Endothelial cell of umbilical vein (primary cell): ENCODE measurements at regions not wholly inside any gene's neighbourhood (a gene's known extent, or its start where the extent isn't known, plus 50 kb on each side); places are given as distances from the start of the nearest gene placed in this dataset.

Experiments
- BruUV-seq: library from RNA; stranded (reverse); fragments of 400-500 nt; replicated peaks from 2 replicates; lab custom pipeline; 2021; lab: Mats Ljungman, UMichigan
- CTCF ChIA-PET: fragments of 300-600, 350-600 bp; sonication (Branson Sonifier 250); formaldehyde crosslinking; loops from one replicate; lab custom pipeline; 2021; ENCODE audit warnings: antibody characterized with exemption, inconsistent platforms; lab: Charles Lee
- POLR2A ChIA-PET: fragments of 300-600, 350-600 bp; sonication (Branson Sonifier 250); formaldehyde crosslinking; loops from one replicate; lab custom pipeline; 2021; ENCODE audit warnings: antibody characterized with exemption, inconsistent platforms; lab: Charles Lee
- DNase-seq: peaks from one replicate; pipeline ENCODE4 v3.0.0-alpha.2; 2011; ENCODE audit warnings: low read depth, low spot score
- FAIRE-seq: peaks from 2 replicates; lab custom pipeline; 2011; peaks lifted over from hg19 to GRCh38; lab: Jason Lieb, UNC
- H2AFZ ChIP-seq: 2 replicates; pipeline ENCODE4 v1.6.0; 2012; ENCODE audit warnings: low read depth, low read length, control low read depth, inconsistent platforms
- H3K27ac ChIP-seq: 2 replicates; pipeline ENCODE4 v1.5.1; 2011; ENCODE audit warnings: low read depth, mild to moderate bottlenecking, control low read depth, low read length, moderate library complexity; ENCODE audit not compliant: insufficient read depth
- H3K27me3 ChIP-seq, 2 experiments: 2 replicates each; pipeline versions ENCODE4 v1.6.0 to v1.6.1; 2011; ENCODE audit warnings: low read length in 2 of 2, mixed read lengths in 1 of 2; ENCODE audit not compliant: control insufficient read depth in 2 of 2, insufficient read depth in 2 of 2
- H3K36me3 ChIP-seq, 2 experiments: 2 replicates in 1 of 2; 3 replicates in 1 of 2; pipeline ENCODE4 v1.5.1; 2011; ENCODE audit warnings: low read length in 2 of 2, mild to moderate bottlenecking in 1 of 2, moderate library complexity in 1 of 2; ENCODE audit not compliant: control insufficient read depth in 2 of 2, insufficient read depth in 2 of 2; ENCODE audit errors: extremely low read depth in 1 of 2
- H3K4me1 ChIP-seq: 3 replicates; pipeline ENCODE4 v1.5.1; 2011; ENCODE audit warnings: mild to moderate bottlenecking, low read length; ENCODE audit not compliant: control insufficient read depth, insufficient read depth; ENCODE audit errors: extremely low read depth
- H3K4me2 ChIP-seq: 2 replicates; pipeline ENCODE4 v1.6.1; 2011; ENCODE audit warnings: low read length, control low read depth, mixed read lengths; ENCODE audit not compliant: insufficient read depth
- H3K4me3 ChIP-seq, 3 experiments: fragments of 200-600 bp in 1 of 3; sonication (generic), shearing (Covaris generic) in 1 of 3; replicated peaks in 1 of 3; 2 replicates each; pipeline ENCODE4 v1.5.1; 2011 to 2016; ENCODE audit warnings: control low read depth in 3 of 3, low read length in 3 of 3, mild to moderate bottlenecking in 2 of 3, inconsistent platforms in 1 of 3, low read depth in 1 of 3, moderate library complexity in 1 of 3; ENCODE audit not compliant: insufficient read depth in 1 of 3
- H3K79me2 ChIP-seq: 2 replicates; pipeline ENCODE4 v1.6.0; 2012; ENCODE audit warnings: low read length, inconsistent platforms; ENCODE audit not compliant: control insufficient read depth, insufficient read depth
- H3K9ac ChIP-seq: replicated peaks from 2 replicates; pipeline ENCODE3; 2011; ENCODE audit warnings: low read length, control low read depth; ENCODE audit not compliant: insufficient read depth; ENCODE audit errors: extremely low read depth
- H3K9me1 ChIP-seq: replicated peaks from 3 replicates; pipeline ENCODE4 v1.6.0; 2011; ENCODE audit warnings: mild to moderate bottlenecking, low read length; ENCODE audit not compliant: control insufficient read depth, insufficient read depth; ENCODE audit errors: extremely low read depth
- H3K9me3 ChIP-seq: replicated peaks from 2 replicates; pipeline ENCODE4 v1.5.1; 2012; ENCODE audit warnings: low read length, inconsistent platforms; ENCODE audit not compliant: control insufficient read depth, insufficient read depth
- H4K20me1 ChIP-seq: replicated peaks from 2 replicates; pipeline ENCODE3; 2011; ENCODE audit warnings: mild to moderate bottlenecking, low read length; ENCODE audit not compliant: control insufficient read depth, insufficient read depth; ENCODE audit errors: extremely low read depth
- EZH2 ChIP-seq: IDR thresholded peaks from 2 replicates; pipeline ENCODE4 v1.6.1; 2012; ENCODE audit warnings: borderline replicate concordance, low read depth, mild to moderate bottlenecking, moderate library complexity, low read length, inconsistent platforms; ENCODE audit not compliant: severe bottlenecking
- FOS ChIP-seq: IDR thresholded peaks from 2 replicates; pipeline ENCODE4 v1.6.1; 2011; ENCODE audit warnings: mild to moderate bottlenecking, low read length, moderate library complexity, borderline replicate concordance; ENCODE audit not compliant: insufficient read depth
- GATA2 ChIP-seq: IDR thresholded peaks from 2 replicates; pipeline ENCODE4 v1.7.0; 2011; ENCODE audit warnings: low read depth, mild to moderate bottlenecking, moderate library complexity, mixed read lengths, low read length; ENCODE audit not compliant: insufficient read length, insufficient read depth
- JUN ChIP-seq: IDR thresholded peaks from 2 replicates; pipeline ENCODE4 v1.6.1; 2011; ENCODE audit warnings: borderline replicate concordance, low read depth; ENCODE audit not compliant: insufficient read length, insufficient read depth
- MYC ChIP-seq: IDR thresholded peaks from one replicate; pipeline ENCODE4 v1.6.1; 2011; ENCODE audit warnings: mild to moderate bottlenecking, low read depth, low read length
- POLR2A ChIP-seq: IDR thresholded peaks from 2 replicates; pipeline ENCODE4 v1.6.1; 2012; ENCODE audit warnings: low read depth, mild to moderate bottlenecking, control low read depth, low read length
- POLR2AphosphoS5 ChIP-seq: IDR thresholded peaks from 2 replicates; pipeline ENCODE4 v1.6.1; 2012; ENCODE audit warnings: low read depth, mild to moderate bottlenecking, control low read depth, low read length, moderate library complexity; ENCODE audit not compliant: insufficient read depth
- dilution Hi-C: fragments of 300-500 bp; cut with MboI; formaldehyde crosslinking; loops from one replicate; pipeline ENCODE4 v1.15.0; 2019; ENCODE audit warnings: low sequenced_read_pairs; ENCODE audit not compliant: extremely low pct_ligation_motif_present
- intact Hi-C: fragments of 100-400 bp; cut with micrococcal nuclease; formaldehyde crosslinking; loops from one replicate; pipeline ENCODE4 v1.10.0; 2022
- TF ChIP-seq, protein P1 (sequence below), 2 donors: IDR thresholded peaks; 1 replicate in 1 of 2; 2 replicates in 1 of 2; pipeline ENCODE4 v1.5.1; 2011; ENCODE audit warnings: low read length in 2 of 2, mild to moderate bottlenecking in 2 of 2, moderate library complexity in 2 of 2, control low read depth in 1 of 2, inconsistent platforms in 1 of 2, low read depth in 1 of 2; ENCODE audit not compliant: insufficient read depth in 1 of 2; ENCODE audit errors: extremely low read depth in 1 of 2
- TF ChIP-seq, protein P2 (sequence below): IDR thresholded peaks from 2 replicates; pipeline ENCODE4 v1.6.1; 2011; ENCODE audit not compliant: insufficient read depth, insufficient read length

DNA sequence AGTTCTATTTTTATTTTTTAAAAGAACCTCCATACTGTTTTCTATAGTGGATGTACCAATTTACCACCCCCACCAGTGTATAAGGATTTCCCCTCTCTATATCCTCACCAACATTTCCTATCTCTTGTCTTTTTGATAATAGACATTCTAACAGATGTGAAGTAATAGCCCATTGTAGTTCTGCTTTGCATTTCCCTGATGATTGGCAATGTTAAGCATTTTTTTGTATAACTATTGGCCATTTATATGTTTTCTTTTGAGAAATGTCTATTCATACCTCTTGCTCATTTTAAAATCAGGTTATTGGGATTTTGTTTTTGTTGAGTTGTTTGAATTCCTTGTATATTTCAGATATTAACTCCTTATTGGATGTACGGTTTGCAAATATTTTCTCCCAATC is 251.1 kb upstream of the HTR2C start:
- no peaks in the 10 kb centered on the region for H3K79me2 ChIP-seq
- H3K4me2 ChIP-seq = no peak overlapping the region
- no TSS peak for BruUV-seq
- ChIA-PET POLR2A (no interaction called here), CTCF (no interaction called here)
- no peaks in the 10 kb centered on the region for H3K9me1 ChIP-seq
- H3K9me3 ChIP-seq = no peaks in the 10 kb centered on the region
- dilution Hi-C loops = no loop called here
- FAIRE-seq (no peak), DNase-seq (no peak)
- intact Hi-C loops = no loop called here
- H3K27me3 ChIP-seq = no peaks in the 10 kb centered on the region
- H2AFZ ChIP-seq = no peak overlapping the region
- no peaks in the 10 kb centered on the region for H3K36me3 ChIP-seq
- no peaks in the 10 kb centered on the region for H4K20me1 ChIP-seq
- no peak for TF ChIP-seq EZH2
- no peak for TF ChIP-seq FOS
- TF ChIP-seq JUN = no peak
- TF ChIP-seq GATA2 = no peak
- TF ChIP-seq POLR2AphosphoS5 = no peak
- TF ChIP-seq, protein P1, sequence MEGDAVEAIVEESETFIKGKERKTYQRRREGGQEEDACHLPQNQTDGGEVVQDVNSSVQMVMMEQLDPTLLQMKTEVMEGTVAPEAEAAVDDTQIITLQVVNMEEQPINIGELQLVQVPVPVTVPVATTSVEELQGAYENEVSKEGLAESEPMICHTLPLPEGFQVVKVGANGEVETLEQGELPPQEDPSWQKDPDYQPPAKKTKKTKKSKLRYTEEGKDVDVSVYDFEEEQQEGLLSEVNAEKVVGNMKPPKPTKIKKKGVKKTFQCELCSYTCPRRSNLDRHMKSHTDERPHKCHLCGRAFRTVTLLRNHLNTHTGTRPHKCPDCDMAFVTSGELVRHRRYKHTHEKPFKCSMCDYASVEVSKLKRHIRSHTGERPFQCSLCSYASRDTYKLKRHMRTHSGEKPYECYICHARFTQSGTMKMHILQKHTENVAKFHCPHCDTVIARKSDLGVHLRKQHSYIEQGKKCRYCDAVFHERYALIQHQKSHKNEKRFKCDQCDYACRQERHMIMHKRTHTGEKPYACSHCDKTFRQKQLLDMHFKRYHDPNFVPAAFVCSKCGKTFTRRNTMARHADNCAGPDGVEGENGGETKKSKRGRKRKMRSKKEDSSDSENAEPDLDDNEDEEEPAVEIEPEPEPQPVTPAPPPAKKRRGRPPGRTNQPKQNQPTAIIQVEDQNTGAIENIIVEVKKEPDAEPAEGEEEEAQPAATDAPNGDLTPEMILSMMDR (IDR thresholded peaks at IDR 0.05; ENCODE audit: extremely low read depth in 1 of 2, insufficient read depth in 1 of 2, low read depth in 1 of 2, low read length in 2 of 2) = no peak
- no peak for TF ChIP-seq MYC
- TF ChIP-seq, protein P2, sequence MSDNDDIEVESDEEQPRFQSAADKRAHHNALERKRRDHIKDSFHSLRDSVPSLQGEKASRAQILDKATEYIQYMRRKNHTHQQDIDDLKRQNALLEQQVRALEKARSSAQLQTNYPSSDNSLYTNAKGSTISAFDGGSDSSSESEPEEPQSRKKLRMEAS = no peak
- no peak for TF ChIP-seq POLR2A
- no peak overlapping the region for H3K9ac ChIP-seq
- no peak overlapping the region for H3K27ac ChIP-seq
- H3K4me3 ChIP-seq = no peak overlapping the region
- H3K4me1 ChIP-seq = no peaks in the 10 kb centered on the region
